ENCODE measurements at regions not wholly inside any gene's neighbourhood (a gene's known extent, or its start where the extent isn't known, plus 50 kb on each side); places are given as distances from the start of the nearest gene placed in this dataset.

DNA sequence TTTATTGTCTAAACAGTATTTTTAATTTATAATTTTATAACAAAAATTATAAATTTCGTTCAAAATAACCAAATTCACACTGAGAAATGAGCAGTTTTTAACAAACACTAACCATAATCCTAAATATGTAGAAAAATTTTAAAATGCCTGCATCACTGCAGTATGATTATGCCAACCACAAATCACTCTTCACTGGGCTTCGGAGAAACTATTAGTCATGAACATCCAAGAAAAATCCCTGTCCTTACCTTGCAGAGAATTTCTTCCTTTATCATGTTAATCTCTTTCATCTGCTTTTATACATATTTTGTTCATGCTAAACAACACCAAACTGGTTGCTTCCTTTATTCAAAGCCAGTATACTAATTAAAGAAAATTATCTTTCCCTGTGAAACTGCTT lies 511.0 kb upstream of the ALCAM start:
- TF ChIP-seq, protein P1, sequence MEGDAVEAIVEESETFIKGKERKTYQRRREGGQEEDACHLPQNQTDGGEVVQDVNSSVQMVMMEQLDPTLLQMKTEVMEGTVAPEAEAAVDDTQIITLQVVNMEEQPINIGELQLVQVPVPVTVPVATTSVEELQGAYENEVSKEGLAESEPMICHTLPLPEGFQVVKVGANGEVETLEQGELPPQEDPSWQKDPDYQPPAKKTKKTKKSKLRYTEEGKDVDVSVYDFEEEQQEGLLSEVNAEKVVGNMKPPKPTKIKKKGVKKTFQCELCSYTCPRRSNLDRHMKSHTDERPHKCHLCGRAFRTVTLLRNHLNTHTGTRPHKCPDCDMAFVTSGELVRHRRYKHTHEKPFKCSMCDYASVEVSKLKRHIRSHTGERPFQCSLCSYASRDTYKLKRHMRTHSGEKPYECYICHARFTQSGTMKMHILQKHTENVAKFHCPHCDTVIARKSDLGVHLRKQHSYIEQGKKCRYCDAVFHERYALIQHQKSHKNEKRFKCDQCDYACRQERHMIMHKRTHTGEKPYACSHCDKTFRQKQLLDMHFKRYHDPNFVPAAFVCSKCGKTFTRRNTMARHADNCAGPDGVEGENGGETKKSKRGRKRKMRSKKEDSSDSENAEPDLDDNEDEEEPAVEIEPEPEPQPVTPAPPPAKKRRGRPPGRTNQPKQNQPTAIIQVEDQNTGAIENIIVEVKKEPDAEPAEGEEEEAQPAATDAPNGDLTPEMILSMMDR (IDR thresholded peaks at IDR 0.05): no peak
- no peak for TF ChIP-seq POLR2A (IDR thresholded peaks at IDR 0.05)
